IMR-90 (cell line): ENCODE measurements at regions not wholly inside any gene's neighbourhood (a gene's known extent, or its start where the extent isn't known, plus 50 kb on each side); places are given as distances from the start of the nearest gene placed in this dataset.

Experiments
- ATAC-seq: fragments of 200-7000 bp; cut with Tn5 transposase; 2 replicates; pipeline ENCODE4 v1.9.1; 2020; ENCODE audit warnings: low read depth, mild to moderate bottlenecking, moderate library complexity
- BruUV-seq: library from RNA; stranded (reverse); fragments of 400-500 nt; replicated peaks from 2 replicates; lab custom pipeline; 2021; lab: Mats Ljungman, UMichigan
- CTCF ChIA-PET: fragments of 300-600 bp; formaldehyde crosslinking; extraction: SDS; loops from one replicate; lab custom pipeline; 2021; ENCODE audit warnings: antibody characterized with exemption; lab: Yijun Ruan, JAX
- POLR2A ChIA-PET: fragments of 300-600 bp; sonication (Branson Sonifier 250); formaldehyde crosslinking; loops from one replicate; lab custom pipeline; 2022; ENCODE audit warnings: antibody characterized with exemption; ENCODE audit not compliant: unreplicated experiment; lab: Charles Lee
- DNase-seq: peaks from one replicate; pipeline ENCODE4 v3.0.0; 2013
- H2AFZ ChIP-seq: replicated peaks from 2 replicates; pipeline ENCODE3; 2013; ENCODE audit warnings: low read length, mild to moderate bottlenecking; ENCODE audit not compliant: poor library complexity
- H2AK5ac ChIP-seq: 2 replicates; pipeline ENCODE4 v1.6.1; 2013; ENCODE audit warnings: low read depth, low read length, inconsistent platforms
- H2AK9ac ChIP-seq: replicated peaks from 2 replicates; pipeline ENCODE3; 2013; ENCODE audit warnings: mild to moderate bottlenecking, low read depth, low read length, moderate library complexity; ENCODE audit not compliant: poor library complexity
- H2BK120ac ChIP-seq: 2 replicates; pipeline ENCODE4 v1.6.1; 2013; ENCODE audit warnings: low read depth, low read length, inconsistent platforms
- H2BK15ac ChIP-seq: 3 replicates; pipeline ENCODE4 v1.6.1; 2013; ENCODE audit warnings: low read depth, low read length, inconsistent platforms
- H2BK20ac ChIP-seq: 2 replicates; pipeline ENCODE4 v1.6.1; 2013; ENCODE audit warnings: low read depth, mild to moderate bottlenecking, inconsistent platforms, low read length, moderate library complexity
- H2BK5ac ChIP-seq: 2 replicates; pipeline ENCODE4 v1.6.1; 2013; ENCODE audit warnings: mild to moderate bottlenecking, low read depth, low read length, inconsistent platforms; ENCODE audit not compliant: poor library complexity, severe bottlenecking
- H3K14ac ChIP-seq: replicated peaks from 2 replicates; pipeline ENCODE4 v1.6.1; 2013; ENCODE audit warnings: low read depth, low read length, inconsistent platforms
- H3K18ac ChIP-seq: 2 replicates; pipeline ENCODE4 v1.6.1; 2013; ENCODE audit warnings: low read depth, low read length, control low read depth
- H3K23ac ChIP-seq: 2 replicates; pipeline ENCODE4 v1.6.1; 2013; ENCODE audit warnings: low read depth, low read length, inconsistent platforms
- H3K27ac ChIP-seq: 2 replicates; pipeline ENCODE4 v1.5.1; 2013; ENCODE audit warnings: mild to moderate bottlenecking, control low read depth, low read length; ENCODE audit not compliant: insufficient read depth
- H3K27me3 ChIP-seq: 2 replicates; pipeline ENCODE4 v1.6.1; 2013; ENCODE audit warnings: low read length; ENCODE audit not compliant: control insufficient read depth, insufficient read depth
- H3K36me3 ChIP-seq: 2 replicates; pipeline ENCODE4 v1.6.1; 2013; ENCODE audit warnings: low read length, mixed read lengths; ENCODE audit not compliant: control insufficient read depth, insufficient read depth
- H3K4ac ChIP-seq: 2 replicates; pipeline ENCODE4 v1.6.1; 2013; ENCODE audit warnings: low read depth, low read length, inconsistent platforms
- H3K4me1 ChIP-seq: 2 replicates; pipeline ENCODE4 v1.6.1; 2013; ENCODE audit warnings: low read length, mixed read lengths; ENCODE audit not compliant: control insufficient read depth, insufficient read depth
- H3K4me2 ChIP-seq: 2 replicates; pipeline ENCODE4 v1.6.1; 2013; ENCODE audit warnings: low read depth, mild to moderate bottlenecking, control low read depth, low read length, moderate library complexity
- H3K4me3 ChIP-seq: 2 replicates; pipeline ENCODE4 v1.5.1; 2013; ENCODE audit warnings: low read depth, mild to moderate bottlenecking, control low read depth, low read length, moderate library complexity; ENCODE audit not compliant: insufficient read depth
- H3K56ac ChIP-seq: 2 replicates; pipeline ENCODE4 v1.6.1; 2013; ENCODE audit warnings: low read length, inconsistent platforms; ENCODE audit not compliant: insufficient read depth; ENCODE audit errors: extremely low read depth
- H3K79me1 ChIP-seq, 2 experiments: 2 replicates each; pipeline ENCODE4 v1.6.1; 2013; ENCODE audit warnings: low read length in 2 of 2, inconsistent platforms in 1 of 2, low read depth in 1 of 2
- H3K9ac ChIP-seq: 2 replicates; pipeline ENCODE4 v1.6.1; 2013; ENCODE audit warnings: low read depth, low read length, control low read depth
- H3K9me1 ChIP-seq: 2 replicates; pipeline ENCODE4 v1.6.1; 2013; ENCODE audit warnings: low read length, inconsistent platforms; ENCODE audit not compliant: insufficient read depth
- H3K9me3 ChIP-seq: 2 replicates; pipeline ENCODE4 v1.6.1; 2013; ENCODE audit warnings: low read length; ENCODE audit not compliant: control insufficient read depth, insufficient read depth
- H4K20me1 ChIP-seq: 2 replicates; pipeline ENCODE4 v1.6.1; 2013; ENCODE audit warnings: low read length, inconsistent platforms; ENCODE audit not compliant: insufficient read depth
- H4K5ac ChIP-seq: 2 replicates; pipeline ENCODE4 v1.6.1; 2013; ENCODE audit warnings: mild to moderate bottlenecking, low read depth, low read length, control low read depth
- H4K8ac ChIP-seq, 2 experiments: 2 replicates each; pipeline ENCODE4 v1.6.1; 2013; ENCODE audit warnings: low read depth in 2 of 2, low read length in 2 of 2, control low read depth in 1 of 2, inconsistent platforms in 1 of 2
- H4K91ac ChIP-seq: 2 replicates; pipeline ENCODE4 v1.6.1; 2013; ENCODE audit warnings: low read depth, low read length, inconsistent platforms; ENCODE audit not compliant: insufficient read depth
- BHLHE40 ChIP-seq: fragments of 150-350 bp; IDR thresholded peaks from 2 replicates; pipeline ENCODE4 v1.6.1; 2016; ENCODE audit warnings: mild to moderate bottlenecking, low read depth, low read length
- CEBPB ChIP-seq: IDR thresholded peaks from 2 replicates; pipeline ENCODE4 v1.6.1; 2012; ENCODE audit warnings: low read depth, low read length, improper control_type of control experiment
- CHD1 ChIP-seq: IDR thresholded peaks from 2 replicates; pipeline ENCODE4 v1.6.1; 2012; ENCODE audit warnings: low read depth, low read length, improper control_type of control experiment
- FOS ChIP-seq: fragments of 150-350 bp; IDR thresholded peaks from 2 replicates; pipeline ENCODE4 v1.6.1; 2016; ENCODE audit warnings: low read depth, low read length
- MAFK ChIP-seq: IDR thresholded peaks from 2 replicates; pipeline ENCODE4 v1.6.1; 2012; ENCODE audit warnings: low read depth, low read length, improper control_type of control experiment
- MAZ ChIP-seq: IDR thresholded peaks from 2 replicates; pipeline ENCODE4 v1.6.1; 2012; ENCODE audit warnings: low read depth, mild to moderate bottlenecking, low read length, improper control_type of control experiment, moderate library complexity, borderline replicate concordance
- MXI1 ChIP-seq: IDR thresholded peaks from 2 replicates; pipeline ENCODE4 v1.6.1; 2012; ENCODE audit warnings: low read depth, mild to moderate bottlenecking, low read length, moderate library complexity, borderline replicate concordance
- NFE2L2 ChIP-seq: fragments of 150-350 bp; IDR thresholded peaks from 2 replicates; pipeline ENCODE4 v1.6.1; 2016; ENCODE audit warnings: low read depth, mild to moderate bottlenecking, low read length
- POLR2A ChIP-seq: IDR thresholded peaks from 2 replicates; pipeline ENCODE4 v1.6.1; 2012; ENCODE audit warnings: mild to moderate bottlenecking, low read depth, low read length
- RAD21 ChIP-seq: IDR thresholded peaks from 2 replicates; pipeline ENCODE4 v1.6.1; 2012; ENCODE audit warnings: low read length, improper control_type of control experiment
- RCOR1 ChIP-seq: IDR thresholded peaks from 2 replicates; pipeline ENCODE4 v1.6.1; 2012; ENCODE audit warnings: mild to moderate bottlenecking, low read length, improper control_type of control experiment; ENCODE audit not compliant: insufficient replicate concordance
- RFX5 ChIP-seq: IDR thresholded peaks from 2 replicates; pipeline ENCODE4 v1.8.0; 2012; ENCODE audit warnings: low read depth, mild to moderate bottlenecking, low read length, moderate library complexity
- SMC3 ChIP-seq: fragments of 150-350 bp; IDR thresholded peaks from 2 replicates; pipeline ENCODE4 v1.6.1; 2016; ENCODE audit warnings: low read depth, mild to moderate bottlenecking, antibody characterized with exemption, low read length, moderate library complexity
- WGBS, 2 experiments: methylation state at CpG; one replicate each; pipeline versions ENCODE4 v1.1.5 to v1.1.7; 2013; ENCODE audit warnings: missing lambda C conversion rate in 2 of 2; ENCODE audit not compliant: insufficient read length in 1 of 2; ENCODE audit errors: extremely low coverage in 2 of 2; 5-methylcytosine and 5-hydroxymethylcytosine counted together
- dilution Hi-C: fragments of 300-500 bp; cut with HindIII; formaldehyde crosslinking; loops from one replicate; pipeline ENCODE4 v1.14.3; 2018; ENCODE audit warnings: low sequenced_read_pairs; ENCODE audit not compliant: unreplicated experiment
- in situ Hi-C: fragments of 300-500 bp; cut with MboI; formaldehyde crosslinking; loops from 3 replicates; pipeline ENCODE4 v1.14.3; 2019; ENCODE audit warnings: low sequenced_read_pairs, inconsistent platforms, mixed read lengths
- intact Hi-C: fragments of 100-400 bp; cut with micrococcal nuclease; formaldehyde crosslinking; loops from 2 replicates; pipeline ENCODE4 v1.10.0; 2022
- TF ChIP-seq, protein P1 (sequence below): fragments of 150-350 bp; IDR thresholded peaks from 2 replicates; pipeline ENCODE4 v1.6.1; 2017; ENCODE audit warnings: mild to moderate bottlenecking, antibody characterized with exemption, low read length, low read depth
- TF ChIP-seq, protein P2 (sequence below): fragments of 150-350 bp; IDR thresholded peaks from 2 replicates; pipeline ENCODE4 v1.6.1; 2016; ENCODE audit warnings: low read depth, mild to moderate bottlenecking, low read length, moderate library complexity, borderline replicate concordance
- TF ChIP-seq, protein P3 (sequence below): conservative IDR thresholded peaks from 2 replicates; pipeline ENCODE4 v1.5.1; 2012; ENCODE audit warnings: mild to moderate bottlenecking, low read depth, low read length, improper control_type of control experiment

DNA sequence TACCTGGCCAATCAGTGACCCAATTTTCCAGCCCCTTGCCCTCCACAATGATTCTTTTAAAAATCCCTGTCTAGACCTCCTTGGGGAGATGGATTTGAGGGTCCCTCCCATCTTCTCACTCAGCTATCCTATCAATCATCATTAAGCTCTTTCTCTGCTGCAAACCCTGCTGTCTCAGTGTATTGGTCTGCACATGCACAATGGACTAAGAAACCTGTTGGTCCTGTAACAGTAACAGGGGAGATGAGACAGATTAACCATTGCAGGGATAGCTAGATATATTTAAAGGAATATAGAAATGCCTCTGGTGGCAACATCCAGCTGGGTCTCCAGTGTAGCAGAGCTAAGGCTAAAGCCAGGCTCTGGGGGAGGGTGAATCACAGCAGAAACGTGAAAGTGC is 74.6 kb upstream of the CHRNA7 start:
- no peak overlapping the region for H4K5ac ChIP-seq
- H3K4ac ChIP-seq: no peak overlapping the region
- H3K4me2 ChIP-seq: no peak overlapping the region
- no peaks in the 10 kb centered on the region for H4K20me1 ChIP-seq
- no peaks in the 10 kb centered on the region for H3K4me1 ChIP-seq
- DNase-seq (no peak), ATAC-seq (no peak)
- H3K9me3 ChIP-seq: peaks cover 5% of the 10 kb centered on the region; the same call in 1 of the 2 replicates
- H2BK20ac ChIP-seq: no peak overlapping the region
- H3K23ac ChIP-seq: no peak overlapping the region
- no peak overlapping the region for H2AK5ac ChIP-seq
- H4K91ac ChIP-seq: no peak overlapping the region
- no peak overlapping the region for H4K8ac ChIP-seq
- H2BK5ac ChIP-seq: no peak overlapping the region
- H3K27ac ChIP-seq: no peak overlapping the region
- no peak overlapping the region for H3K4me3 ChIP-seq
- H2AFZ ChIP-seq: no peak overlapping the region
- H3K14ac ChIP-seq: no peak overlapping the region
- no peak overlapping the region for H2BK120ac ChIP-seq
- H3K18ac ChIP-seq: no peak overlapping the region
- no peak overlapping the region for H2BK15ac ChIP-seq
- no peaks in the 10 kb centered on the region for H3K27me3 ChIP-seq
- no peak overlapping the region for H3K9ac ChIP-seq
- intact Hi-C loops: no loop called here
- in situ Hi-C loops: no loop called here
- no CpG with 5 or more reads among the region's 1 CpG for WGBS, 2 experiments
- no peaks in the 10 kb centered on the region for H3K79me1 ChIP-seq
- no peaks in the 10 kb centered on the region for H3K9me1 ChIP-seq
- TF ChIP-seq CHD1 (no peak), SMC3 (no peak), RFX5 (no peak), MAZ (no peak), MXI1 (no peak), RAD21 (no peak), BHLHE40 (no peak), CEBPB (no peak), RCOR1 (no peak), NFE2L2 (no peak), FOS (no peak), MAFK (no peak), POLR2A (no peak)
- TF ChIP-seq, protein P1, sequence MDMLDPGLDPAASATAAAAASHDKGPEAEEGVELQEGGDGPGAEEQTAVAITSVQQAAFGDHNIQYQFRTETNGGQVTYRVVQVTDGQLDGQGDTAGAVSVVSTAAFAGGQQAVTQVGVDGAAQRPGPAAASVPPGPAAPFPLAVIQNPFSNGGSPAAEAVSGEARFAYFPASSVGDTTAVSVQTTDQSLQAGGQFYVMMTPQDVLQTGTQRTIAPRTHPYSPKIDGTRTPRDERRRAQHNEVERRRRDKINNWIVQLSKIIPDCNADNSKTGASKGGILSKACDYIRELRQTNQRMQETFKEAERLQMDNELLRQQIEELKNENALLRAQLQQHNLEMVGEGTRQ: no peak
- TF ChIP-seq, protein P2, sequence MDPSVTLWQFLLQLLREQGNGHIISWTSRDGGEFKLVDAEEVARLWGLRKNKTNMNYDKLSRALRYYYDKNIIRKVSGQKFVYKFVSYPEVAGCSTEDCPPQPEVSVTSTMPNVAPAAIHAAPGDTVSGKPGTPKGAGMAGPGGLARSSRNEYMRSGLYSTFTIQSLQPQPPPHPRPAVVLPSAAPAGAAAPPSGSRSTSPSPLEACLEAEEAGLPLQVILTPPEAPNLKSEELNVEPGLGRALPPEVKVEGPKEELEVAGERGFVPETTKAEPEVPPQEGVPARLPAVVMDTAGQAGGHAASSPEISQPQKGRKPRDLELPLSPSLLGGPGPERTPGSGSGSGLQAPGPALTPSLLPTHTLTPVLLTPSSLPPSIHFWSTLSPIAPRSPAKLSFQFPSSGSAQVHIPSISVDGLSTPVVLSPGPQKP: no peak
- TF ChIP-seq, protein P3, sequence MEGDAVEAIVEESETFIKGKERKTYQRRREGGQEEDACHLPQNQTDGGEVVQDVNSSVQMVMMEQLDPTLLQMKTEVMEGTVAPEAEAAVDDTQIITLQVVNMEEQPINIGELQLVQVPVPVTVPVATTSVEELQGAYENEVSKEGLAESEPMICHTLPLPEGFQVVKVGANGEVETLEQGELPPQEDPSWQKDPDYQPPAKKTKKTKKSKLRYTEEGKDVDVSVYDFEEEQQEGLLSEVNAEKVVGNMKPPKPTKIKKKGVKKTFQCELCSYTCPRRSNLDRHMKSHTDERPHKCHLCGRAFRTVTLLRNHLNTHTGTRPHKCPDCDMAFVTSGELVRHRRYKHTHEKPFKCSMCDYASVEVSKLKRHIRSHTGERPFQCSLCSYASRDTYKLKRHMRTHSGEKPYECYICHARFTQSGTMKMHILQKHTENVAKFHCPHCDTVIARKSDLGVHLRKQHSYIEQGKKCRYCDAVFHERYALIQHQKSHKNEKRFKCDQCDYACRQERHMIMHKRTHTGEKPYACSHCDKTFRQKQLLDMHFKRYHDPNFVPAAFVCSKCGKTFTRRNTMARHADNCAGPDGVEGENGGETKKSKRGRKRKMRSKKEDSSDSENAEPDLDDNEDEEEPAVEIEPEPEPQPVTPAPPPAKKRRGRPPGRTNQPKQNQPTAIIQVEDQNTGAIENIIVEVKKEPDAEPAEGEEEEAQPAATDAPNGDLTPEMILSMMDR: no peak
- POLR2A ChIA-PET: no interaction called here
- H3K36me3 ChIP-seq: no peaks in the 10 kb centered on the region
- no peak overlapping the region for H2AK9ac ChIP-seq
- CTCF ChIA-PET: interaction anchor here (0.9 kb wide), 1 partner anchor 22 kb away, joined by 4 read pairs; no protein-coding TSS in a partner anchor
- no TSS peak for BruUV-seq
- no peak overlapping the region for H3K56ac ChIP-seq
- dilution Hi-C loops: no loop called here
